ENCODE measurements at regions not wholly inside any gene's neighbourhood (a gene's known extent, or its start where the extent isn't known, plus 50 kb on each side); places are given as distances from the start of the nearest gene placed in this dataset.

DNA sequence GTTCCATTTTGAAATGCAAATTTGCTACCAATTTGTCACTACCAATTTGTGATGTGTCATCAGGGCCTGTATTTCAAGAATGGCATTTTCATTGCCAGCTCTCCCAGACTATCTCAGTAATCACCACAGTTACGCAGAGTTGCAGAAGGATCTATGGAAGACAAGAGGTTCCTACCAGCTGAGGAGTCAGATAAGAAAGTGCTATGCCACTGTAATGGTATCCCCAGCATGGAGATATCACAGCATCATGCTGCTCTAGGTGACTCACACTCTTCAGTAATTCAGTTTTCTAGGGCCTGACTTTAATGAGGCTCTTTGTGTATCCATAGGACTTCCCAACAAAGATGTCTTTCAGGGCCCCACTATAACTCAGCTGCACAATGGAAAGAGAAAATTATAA is 490.3 kb downstream of the ARHGEF28 start:
- Histone ChIP-seq H3K4me3 (ENCODE audit: low read depth in 1 of 2, low read length in 2 of 2) (no peak overlapping the region), H3K27ac (ENCODE audit: low read depth in 2 of 2, low read length in 1 of 2) (no peak overlapping the region), H3K9me3 (ENCODE audit: control insufficient read depth in 2 of 2, insufficient read depth in 1 of 2, low read depth in 1 of 2, low read length in 1 of 2) (no peaks in the 10 kb centered on the region), H3K36me3 (ENCODE audit: control insufficient read depth in 2 of 2, insufficient read depth in 2 of 2, low read length in 1 of 2) (no peaks in the 10 kb centered on the region), H3K27me3 (ENCODE audit: control insufficient read depth in 1 of 2, insufficient read depth in 2 of 2, low read length in 2 of 2) (no peaks in the 10 kb centered on the region), H3K4me1 (ENCODE audit: control insufficient read depth in 2 of 2, insufficient read depth in 2 of 2, low read length in 1 of 2) (no peaks in the 10 kb centered on the region)
- WGBS, 2 donors, result 92 to 96% methylated on average over 1 of the region's 1 CpG

- H3K27me3 ChIP-seq (ENCODE audit: control insufficient read depth in 1 of 2, insufficient read depth in 2 of 2, low read length in 2 of 2), result no peaks in the 10 kb centered on the region
- H3K9me3 ChIP-seq (ENCODE audit: control insufficient read depth in 2 of 2, insufficient read depth in 1 of 2, low read depth in 1 of 2, low read length in 1 of 2), result no peaks in the 10 kb centered on the region
- H3K4me1 ChIP-seq (ENCODE audit: control insufficient read depth in 2 of 2, insufficient read depth in 2 of 2, low read length in 1 of 2), result no peaks in the 10 kb centered on the region
- H3K4me3 ChIP-seq (ENCODE audit: low read depth in 1 of 2, low read length in 2 of 2), result no peak overlapping the region
- WGBS, 2 donors, result 43 to 54% methylated on average over 2 of the region's 2 CpGs
- no peaks in the 10 kb centered on the region for H3K36me3 ChIP-seq (ENCODE audit: control insufficient read depth in 2 of 2, insufficient read depth in 2 of 2, low read length in 1 of 2)
- no peak overlapping the region for H3K27ac ChIP-seq (ENCODE audit: low read depth in 2 of 2, low read length in 1 of 2)
These were observed 487.9 kb downstream of the ARHGEF28 start for GRCh38 chr5:74113927-74114326.

DNA sequence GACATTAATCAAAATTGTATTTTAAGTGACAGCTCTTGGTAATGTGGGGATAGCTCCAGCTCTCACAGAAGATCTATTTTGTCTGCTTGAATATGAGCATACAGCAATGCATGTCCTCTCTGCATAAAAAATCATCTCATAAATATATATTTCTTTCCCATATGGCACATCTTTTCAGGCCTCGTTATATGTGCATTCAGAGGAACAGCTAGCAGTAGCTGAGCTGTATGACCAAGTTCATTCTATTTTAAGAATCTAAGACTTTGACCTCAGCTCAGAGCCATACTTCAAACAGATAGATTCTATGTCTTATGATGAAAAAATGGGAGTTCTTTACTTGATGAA is 487.2 kb downstream of the ARHGEF28 start:
- Histone ChIP-seq H3K36me3 (ENCODE audit: control insufficient read depth in 2 of 2, insufficient read depth in 2 of 2, low read length in 1 of 2) (no peaks in the 10 kb centered on the region), H3K4me1 (ENCODE audit: control insufficient read depth in 2 of 2, insufficient read depth in 2 of 2, low read length in 1 of 2) (no peaks in the 10 kb centered on the region), H3K9me3 (ENCODE audit: control insufficient read depth in 2 of 2, insufficient read depth in 1 of 2, low read depth in 1 of 2, low read length in 1 of 2) (no peaks in the 10 kb centered on the region), H3K27me3 (ENCODE audit: control insufficient read depth in 1 of 2, insufficient read depth in 2 of 2, low read length in 2 of 2) (no peaks in the 10 kb centered on the region), H3K27ac (ENCODE audit: low read depth in 2 of 2, low read length in 1 of 2) (no peak overlapping the region), H3K4me3 (ENCODE audit: low read depth in 1 of 2, low read length in 2 of 2) (no peak overlapping the region)
- WGBS, 2 donors, result 50 to 72% methylated on average over 1 of the region's 1 CpG

DNA sequence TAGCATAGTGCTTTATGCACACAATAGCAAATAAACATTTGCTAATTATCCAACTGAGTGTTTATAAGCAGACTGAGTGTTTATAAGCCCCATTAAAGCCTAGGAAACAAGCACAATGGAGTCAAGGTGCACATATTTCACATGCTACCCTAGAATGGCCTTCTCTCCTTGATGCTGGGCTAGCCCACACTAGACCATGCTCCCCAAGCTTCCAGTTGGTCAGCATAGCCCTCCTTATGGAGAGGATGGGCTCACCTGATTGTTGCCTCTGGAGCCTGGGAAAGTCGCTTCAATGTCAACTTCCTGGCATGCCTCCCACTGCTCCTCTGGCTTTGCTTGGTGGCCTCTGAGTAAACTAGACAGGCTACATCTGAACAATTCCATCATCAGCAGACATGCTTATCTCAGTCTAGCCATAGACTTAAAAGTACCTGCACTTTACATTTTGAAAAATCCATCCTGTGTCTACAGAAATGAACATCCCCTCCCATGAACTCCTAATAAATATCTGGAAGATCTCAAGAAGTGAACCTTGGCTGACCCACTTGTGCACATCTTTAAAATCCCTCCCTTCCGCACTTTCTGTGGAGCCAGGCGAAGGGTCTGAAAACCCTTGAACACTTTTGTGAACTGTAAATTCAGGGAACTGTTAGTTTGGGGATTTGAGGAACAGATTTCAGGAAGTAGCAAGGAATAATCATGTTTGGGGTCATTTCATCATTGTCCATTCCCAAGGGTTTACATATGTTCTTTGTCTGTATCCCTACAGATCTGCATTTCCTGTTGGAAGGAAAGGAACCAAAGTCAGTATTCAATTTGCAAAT is 486.6 kb downstream of the ARHGEF28 start:
- Histone ChIP-seq H3K36me3 (ENCODE audit: control insufficient read depth in 2 of 2, insufficient read depth in 2 of 2, low read length in 1 of 2) (no peaks in the 10 kb centered on the region), H3K4me3 (ENCODE audit: low read depth in 1 of 2, low read length in 2 of 2) (no peak overlapping the region), H3K9me3 (ENCODE audit: control insufficient read depth in 2 of 2, insufficient read depth in 1 of 2, low read depth in 1 of 2, low read length in 1 of 2) (no peaks in the 10 kb centered on the region), H3K4me1 (ENCODE audit: control insufficient read depth in 2 of 2, insufficient read depth in 2 of 2, low read length in 1 of 2) (no peaks in the 10 kb centered on the region), H3K27me3 (ENCODE audit: control insufficient read depth in 1 of 2, insufficient read depth in 2 of 2, low read length in 2 of 2) (no peaks in the 10 kb centered on the region), H3K27ac (ENCODE audit: low read depth in 2 of 2, low read length in 1 of 2) (no peak overlapping the region)
- 92 to 93% methylated on average over 3 of the region's 3 CpGs for WGBS, 2 donors

GRCh38 chr5:74111764-74112163 is 485.8 kb downstream of the ARHGEF28 start:
- H3K36me3 ChIP-seq (ENCODE audit: control insufficient read depth in 2 of 2, insufficient read depth in 2 of 2, low read length in 1 of 2), result no peaks in the 10 kb centered on the region
- WGBS, 2 donors, result 75 to 79% methylated on average over 2 of the region's 2 CpGs
- no peaks in the 10 kb centered on the region for H3K9me3 ChIP-seq (ENCODE audit: control insufficient read depth in 2 of 2, insufficient read depth in 1 of 2, low read depth in 1 of 2, low read length in 1 of 2)
- H3K27me3 ChIP-seq (ENCODE audit: control insufficient read depth in 1 of 2, insufficient read depth in 2 of 2, low read length in 2 of 2), result no peaks in the 10 kb centered on the region
- H3K4me3 ChIP-seq (ENCODE audit: low read depth in 1 of 2, low read length in 2 of 2), result no peak overlapping the region
- H3K4me1 ChIP-seq (ENCODE audit: control insufficient read depth in 2 of 2, insufficient read depth in 2 of 2, low read length in 1 of 2), result no peaks in the 10 kb centered on the region
- no peak overlapping the region for H3K27ac ChIP-seq (ENCODE audit: low read depth in 2 of 2, low read length in 1 of 2)

GRCh38 chr5:74109344-74109743 is 483.3 kb downstream of the ARHGEF28 start:
- 89 to 90% methylated on average over 4 of the region's 4 CpGs for WGBS, 2 donors
- H3K27me3 ChIP-seq (ENCODE audit: control insufficient read depth in 1 of 2, insufficient read depth in 2 of 2, low read length in 2 of 2), result no peaks in the 10 kb centered on the region

DNA sequence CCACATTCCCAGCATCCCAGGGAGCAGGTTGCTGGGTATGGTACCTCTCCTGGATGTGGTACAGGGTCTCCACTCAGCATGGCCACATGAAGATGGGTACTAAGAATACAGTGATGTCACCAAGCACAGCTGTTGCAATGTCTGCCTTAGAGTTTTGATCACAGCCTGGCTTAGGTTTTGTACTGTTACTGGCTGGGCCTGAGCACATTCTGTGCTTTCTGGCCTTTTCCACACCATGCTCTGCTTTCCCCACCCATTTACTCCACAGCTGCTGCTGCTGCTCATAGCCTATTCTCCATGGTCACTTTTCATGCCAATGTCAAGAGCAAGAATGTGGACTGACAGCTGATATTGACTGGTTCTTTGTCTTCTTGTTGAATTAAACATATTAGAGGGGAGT is 481.9 kb downstream of the ARHGEF28 start:
- H3K4me3 ChIP-seq (ENCODE audit: low read depth in 1 of 2, low read length in 2 of 2), result no peak overlapping the region
- no peaks in the 10 kb centered on the region for H3K36me3 ChIP-seq (ENCODE audit: control insufficient read depth in 2 of 2, insufficient read depth in 2 of 2, low read length in 1 of 2)
- H3K27me3 ChIP-seq (ENCODE audit: control insufficient read depth in 1 of 2, insufficient read depth in 2 of 2, low read length in 2 of 2), result no peaks in the 10 kb centered on the region
- no peak overlapping the region for H3K27ac ChIP-seq (ENCODE audit: low read depth in 2 of 2, low read length in 1 of 2)
- peaks cover 2 to 3% of the 10 kb centered on the region in 2 donors for H3K4me1 ChIP-seq (ENCODE audit: control insufficient read depth in 2 of 2, insufficient read depth in 2 of 2, low read length in 1 of 2)
- no peaks in the 10 kb centered on the region for H3K9me3 ChIP-seq (ENCODE audit: control insufficient read depth in 2 of 2, insufficient read depth in 1 of 2, low read depth in 1 of 2, low read length in 1 of 2)

More at GRCh38 chr5:74109344-74109743, 483.3 kb downstream of the ARHGEF28 start:
- H3K27ac ChIP-seq (ENCODE audit: low read depth in 2 of 2, low read length in 1 of 2), result no peak overlapping the region
- no peaks in the 10 kb centered on the region for H3K36me3 ChIP-seq (ENCODE audit: control insufficient read depth in 2 of 2, insufficient read depth in 2 of 2, low read length in 1 of 2)
- no peaks in the 10 kb centered on the region for H3K9me3 ChIP-seq (ENCODE audit: control insufficient read depth in 2 of 2, insufficient read depth in 1 of 2, low read depth in 1 of 2, low read length in 1 of 2)
- H3K4me3 ChIP-seq (ENCODE audit: low read depth in 1 of 2, low read length in 2 of 2), result no peak overlapping the region
- peaks cover 0 to 3% of the 10 kb centered on the region in 2 donors for H3K4me1 ChIP-seq (ENCODE audit: control insufficient read depth in 2 of 2, insufficient read depth in 2 of 2, low read length in 1 of 2)

- 43 to 50% methylated on average over 4 of the region's 4 CpGs for WGBS, 2 donors
- H3K27me3 ChIP-seq (ENCODE audit: control insufficient read depth in 1 of 2, insufficient read depth in 2 of 2, low read length in 2 of 2), result no peaks in the 10 kb centered on the region
- no peaks in the 10 kb centered on the region for H3K9me3 ChIP-seq (ENCODE audit: control insufficient read depth in 2 of 2, insufficient read depth in 1 of 2, low read depth in 1 of 2, low read length in 1 of 2)
- no peak overlapping the region for H3K27ac ChIP-seq (ENCODE audit: low read depth in 2 of 2, low read length in 1 of 2)
- H3K36me3 ChIP-seq (ENCODE audit: control insufficient read depth in 2 of 2, insufficient read depth in 2 of 2, low read length in 1 of 2), result no peaks in the 10 kb centered on the region
- no peak overlapping the region for H3K4me3 ChIP-seq (ENCODE audit: low read depth in 1 of 2, low read length in 2 of 2)
- peaks cover 2 to 3% of the 10 kb centered on the region in 2 donors for H3K4me1 ChIP-seq (ENCODE audit: control insufficient read depth in 2 of 2, insufficient read depth in 2 of 2, low read length in 1 of 2)
These were observed 479.3 kb downstream of the ARHGEF28 start for GRCh38 chr5:74105126-74105780.

DNA sequence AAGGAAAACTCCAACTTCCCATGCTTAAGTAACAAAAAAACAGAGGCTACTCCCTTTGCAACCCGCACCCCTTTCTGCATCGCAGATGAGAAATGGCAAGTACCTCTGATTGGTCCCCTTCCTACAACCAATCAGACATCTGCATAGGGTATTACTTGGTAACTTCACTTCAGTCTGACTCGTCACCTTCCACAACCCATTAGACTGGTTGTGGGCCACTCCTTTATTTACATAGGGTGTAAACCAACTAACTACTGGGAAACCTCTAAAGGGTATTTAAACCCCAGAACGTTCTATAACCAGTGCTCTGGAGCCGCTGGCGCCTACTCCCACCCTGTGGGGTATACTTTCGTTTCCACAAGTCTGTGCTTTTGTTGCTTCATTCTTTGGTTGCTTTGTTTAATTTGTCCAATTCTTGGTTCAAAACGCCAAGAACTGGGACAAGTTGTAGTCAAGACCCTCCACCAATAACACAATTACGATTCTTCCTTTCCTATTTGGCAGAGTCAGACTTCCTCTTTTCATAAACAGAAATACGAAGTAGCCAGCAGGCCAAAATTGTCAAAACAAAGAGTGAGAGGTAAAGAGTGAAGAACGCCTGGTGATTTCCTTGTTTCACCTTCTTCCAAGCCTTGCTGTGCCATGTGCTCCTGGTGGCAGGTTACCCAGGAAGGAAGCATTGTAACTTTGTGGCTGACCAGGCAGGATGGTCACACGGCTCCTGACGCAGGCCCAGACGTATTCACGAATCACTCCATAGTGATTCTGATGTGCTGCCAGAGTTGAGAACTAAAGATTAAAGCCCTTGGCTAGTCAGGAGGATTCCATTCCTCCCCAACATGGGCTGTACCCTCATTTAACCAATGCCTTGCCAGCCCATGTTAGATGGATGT is 477.4 kb downstream of the ARHGEF28 start:
- Histone ChIP-seq H3K9me3 (ENCODE audit: control insufficient read depth in 2 of 2, insufficient read depth in 1 of 2, low read depth in 1 of 2, low read length in 1 of 2) (no peaks in the 10 kb centered on the region), H3K27me3 (ENCODE audit: control insufficient read depth in 1 of 2, insufficient read depth in 2 of 2, low read length in 2 of 2) (no peaks in the 10 kb centered on the region), H3K27ac (ENCODE audit: low read depth in 2 of 2, low read length in 1 of 2) (no peak overlapping the region), H3K36me3 (ENCODE audit: control insufficient read depth in 2 of 2, insufficient read depth in 2 of 2, low read length in 1 of 2) (no peaks in the 10 kb centered on the region), H3K4me1 (ENCODE audit: control insufficient read depth in 2 of 2, insufficient read depth in 2 of 2, low read length in 1 of 2) (peaks cover 2 to 3% of the 10 kb centered on the region in 2 donors), H3K4me3 (ENCODE audit: low read depth in 1 of 2, low read length in 2 of 2) (no peak overlapping the region)
- 64 to 70% methylated on average over 15 of the region's 15 CpGs for WGBS, 2 donors
